ENCODE measurements at regions not wholly inside any gene's neighbourhood (a gene's known extent, or its start where the extent isn't known, plus 50 kb on each side); places are given as distances from the start of the nearest gene placed in this dataset.

DNA sequence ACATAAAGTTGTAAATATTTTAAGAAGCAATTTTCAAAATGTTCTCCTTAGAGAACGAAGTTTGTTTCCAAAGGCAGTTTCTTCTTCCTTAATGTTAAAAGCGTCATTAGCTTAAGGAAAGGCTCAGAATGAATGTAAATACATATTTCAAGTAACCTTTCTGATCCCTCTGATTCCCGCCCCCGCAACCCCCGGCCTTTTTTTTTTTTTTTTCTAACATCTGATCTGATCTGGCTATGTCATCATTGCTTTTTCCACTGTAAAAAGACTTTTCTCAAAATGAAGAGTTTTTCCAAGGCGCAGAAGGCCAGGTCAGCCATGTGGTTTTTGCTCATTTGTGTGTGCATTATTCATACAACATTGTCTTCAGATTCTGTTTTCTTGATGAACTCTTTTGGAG lies 57.1 kb upstream of the MEIS1 start:
- no peak for TF ChIP-seq CTCF (IDR thresholded peaks at IDR 0.05)
- TF ChIP-seq POLR2AphosphoS5 (IDR thresholded peaks at IDR 0.05): no peak
- no peak for TF ChIP-seq EP300 (IDR thresholded peaks at IDR 0.05)

Measured in suprapubic skin (tissue), 4 donors.